Umbilical cord (tissue), 1 donor: ENCODE measurements at regions not wholly inside any gene's neighbourhood (a gene's known extent, or its start where the extent isn't known, plus 50 kb on each side); places are given as distances from the start of the nearest gene placed in this dataset.
"Not testable (repeated sequence)": the region's sequence is repeated elsewhere in the genome, so short reads cannot be mapped to it uniquely, and the experiment has no call there.

Source experiments
- DNase-seq: peaks from one replicate; pipeline ENCODE4 v3.0.0-alpha.2; 2015; ENCODE audit warnings: low spot score

DNA sequence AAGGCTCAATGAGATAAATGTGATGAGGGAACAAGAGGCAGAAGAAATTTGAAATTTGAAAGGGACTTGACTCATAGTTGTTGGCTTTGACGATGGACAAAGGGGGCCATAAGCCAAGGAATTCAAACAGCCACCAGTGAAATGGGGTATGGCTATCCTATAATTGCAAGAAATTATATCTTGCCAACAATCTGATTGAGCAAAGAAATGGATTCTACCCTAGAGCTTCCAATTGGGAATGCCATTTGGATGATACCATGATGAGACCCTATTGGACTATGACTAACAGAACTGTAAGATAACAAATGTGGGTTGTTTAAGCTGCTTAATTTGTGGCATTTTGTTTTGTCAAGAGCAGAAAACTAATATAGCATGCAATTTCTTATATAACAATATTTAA, 270.1 kb upstream of the ARSJ start:
- DNase-seq, result no peak

DNA sequence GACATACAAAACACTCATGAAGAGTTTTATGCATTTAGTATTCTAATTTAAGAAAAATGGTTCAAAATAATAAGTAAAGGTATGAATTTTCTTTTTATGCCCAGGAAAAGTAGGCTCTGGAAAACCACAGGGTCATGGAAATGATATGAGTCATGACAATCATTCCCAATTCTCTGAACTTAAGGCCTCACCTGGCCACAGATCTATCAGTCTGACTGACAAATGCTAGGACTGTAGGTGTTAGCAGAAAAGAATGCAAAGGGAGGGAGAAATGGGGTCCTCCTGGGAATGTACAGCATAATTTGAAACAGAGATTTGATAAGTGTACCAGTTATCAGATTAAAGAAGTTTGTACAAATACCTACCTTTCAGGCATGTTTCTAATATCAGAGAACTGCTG, 270.5 kb upstream of the ARSJ start:
- no peak for DNase-seq

DNA sequence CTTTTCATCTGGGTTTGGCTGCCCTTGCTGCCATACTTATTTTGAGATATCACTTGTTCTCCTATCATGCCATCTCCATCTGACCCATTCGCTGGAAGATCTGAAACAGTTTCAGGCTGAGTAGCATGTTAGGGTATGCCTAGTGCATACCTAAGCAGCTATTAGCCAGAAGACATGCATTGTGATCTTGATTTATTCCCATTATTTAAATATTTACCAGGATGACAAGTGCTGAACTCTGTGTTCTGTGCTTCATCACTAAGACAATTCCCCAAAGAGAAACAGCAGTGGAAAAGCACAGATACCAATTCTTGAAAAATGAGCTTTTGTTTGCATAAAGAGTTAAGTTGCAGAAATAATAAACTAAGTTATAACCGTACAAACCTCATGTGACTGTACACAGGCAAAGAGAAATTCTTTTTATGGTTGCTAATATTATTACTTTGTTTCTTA, 271.0 kb upstream of the ARSJ start:
- DNase-seq, result peak; percentile 67

DNA sequence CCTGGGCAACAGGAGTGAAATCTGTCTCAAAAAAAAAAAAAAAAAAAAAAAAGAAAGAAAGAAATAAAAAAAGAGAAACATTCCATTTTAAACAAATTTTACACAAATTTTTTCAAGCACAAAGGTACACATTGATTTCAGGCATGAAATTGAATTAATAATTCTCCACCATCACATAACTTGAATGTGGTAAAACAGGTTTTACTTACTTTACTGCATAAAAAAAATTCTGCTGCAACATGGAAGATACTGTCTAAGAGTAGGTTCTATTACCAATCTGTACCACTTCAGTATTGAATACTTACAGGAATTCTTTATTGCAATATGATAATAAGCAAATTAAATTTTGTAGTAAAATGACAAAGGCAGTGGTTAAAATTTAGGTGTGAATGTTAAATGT, 271.6 kb upstream of the ARSJ start:
- no peak for DNase-seq

DNA sequence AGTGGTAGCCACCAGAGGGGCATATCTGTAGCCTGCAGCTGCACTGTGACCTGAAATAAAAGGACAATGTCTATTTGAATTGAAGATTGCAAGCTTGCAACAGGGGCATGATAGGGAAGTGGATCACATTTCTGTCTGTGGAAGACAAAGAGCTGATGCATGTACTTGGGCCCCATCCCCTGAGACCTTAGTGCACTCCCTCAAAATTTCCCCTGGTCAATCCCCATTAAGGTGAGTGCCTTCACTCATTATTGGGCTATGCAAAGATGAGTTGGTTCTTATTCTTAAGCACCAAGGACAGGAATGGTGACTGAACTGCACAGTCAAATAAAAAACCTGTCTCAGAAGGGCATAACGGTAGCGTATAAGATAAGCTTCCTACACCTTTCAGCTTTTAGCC, 273.1 kb upstream of the ARSJ start:
- DNase-seq, result no peak

DNA sequence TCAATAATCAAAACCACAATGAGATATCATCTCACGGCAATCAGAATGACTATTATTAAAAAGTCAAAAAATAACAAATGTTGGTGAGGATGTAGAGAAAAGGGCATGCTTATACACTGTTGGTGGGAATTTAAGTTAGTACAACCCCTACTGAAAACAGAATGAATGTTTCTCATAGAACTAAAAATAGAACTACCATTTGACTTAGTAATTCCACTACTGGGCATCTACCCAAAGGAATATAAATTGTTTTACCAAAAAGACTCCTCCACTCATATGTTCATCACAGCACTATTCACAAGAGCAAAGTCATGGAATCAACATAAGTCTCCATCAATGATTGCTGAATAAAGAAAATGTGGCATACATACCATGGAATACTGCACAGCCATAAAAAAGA, 278.1 kb upstream of the ARSJ start:
- no peak for DNase-seq

DNA sequence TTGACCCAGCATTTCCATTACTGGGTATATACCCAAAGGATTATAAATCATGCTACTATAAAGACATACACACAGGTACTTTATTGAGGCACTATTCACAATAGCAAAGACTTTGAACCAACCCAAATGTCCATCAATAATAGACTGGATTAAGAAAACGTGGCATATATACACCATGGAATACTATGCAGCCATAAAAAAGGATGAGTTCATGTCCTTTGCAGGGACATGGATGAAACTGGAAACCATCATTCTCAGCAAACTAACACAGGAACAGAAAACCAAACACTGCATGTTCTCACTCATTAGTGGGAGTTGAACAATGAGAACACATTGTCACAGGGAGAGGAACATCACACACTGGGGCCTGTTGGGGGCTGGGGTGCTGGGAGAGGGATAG, 283.0 kb upstream of the ARSJ start:
- DNase-seq, result not testable (repeated sequence)

DNA sequence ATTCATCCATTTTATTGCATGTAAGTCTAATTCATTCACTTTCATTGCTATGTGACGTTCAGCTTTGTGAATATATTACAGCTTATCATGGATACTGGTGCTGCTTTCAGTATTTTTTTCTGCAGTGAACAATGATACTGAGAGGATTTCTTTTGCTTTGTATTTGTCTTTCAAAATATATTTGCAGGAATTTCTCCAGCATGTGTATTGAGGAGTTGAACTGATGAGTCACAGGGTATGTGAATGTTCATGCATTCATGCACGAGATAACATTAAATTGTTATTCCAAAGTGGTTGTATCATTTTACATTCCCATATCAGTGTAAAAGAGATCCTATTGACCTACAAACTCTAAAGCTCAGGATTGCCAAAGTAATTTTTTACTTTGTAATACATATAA, 283.8 kb upstream of the ARSJ start:
- DNase-seq, result no peak

DNA sequence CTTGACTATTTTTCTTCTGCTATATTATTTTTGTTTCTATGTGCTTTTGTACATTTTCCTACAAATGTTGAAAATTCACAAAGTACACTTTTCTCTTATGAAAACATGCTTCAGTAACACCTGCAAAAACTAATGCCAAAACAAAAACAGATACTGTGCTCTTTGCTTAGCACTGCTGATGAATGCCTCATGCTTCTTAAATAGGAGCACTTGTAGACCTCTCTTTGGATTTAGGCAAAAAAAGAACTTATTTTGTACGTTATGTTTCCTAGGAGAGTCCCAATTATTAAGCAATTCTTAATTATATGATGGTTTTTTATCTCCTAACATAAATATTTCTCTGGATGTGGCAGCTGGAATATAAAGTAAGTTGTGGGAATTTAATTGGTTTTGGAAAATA, 285.0 kb upstream of the ARSJ start:
- no peak for DNase-seq

DNA sequence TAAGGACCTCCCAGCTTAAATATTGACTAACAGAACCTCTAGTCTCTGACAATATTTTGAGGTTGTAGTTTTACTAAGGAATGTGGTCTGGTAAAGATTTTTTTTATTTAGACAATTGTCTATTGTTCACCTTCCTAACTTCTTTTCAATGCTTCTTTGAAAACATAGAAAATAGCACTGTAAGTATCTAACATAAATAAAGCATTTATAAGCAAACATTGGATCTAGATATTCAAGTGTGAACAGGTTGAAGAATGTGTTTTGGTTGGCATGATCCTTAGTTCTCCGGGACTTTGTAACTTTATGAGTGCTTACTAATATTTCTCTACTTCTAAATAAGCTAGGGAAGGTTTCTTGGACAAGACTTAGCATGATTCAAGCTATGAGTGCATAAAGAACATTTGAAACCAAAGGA, 285.4 kb upstream of the ARSJ start:
- DNase-seq, result no peak

DNA sequence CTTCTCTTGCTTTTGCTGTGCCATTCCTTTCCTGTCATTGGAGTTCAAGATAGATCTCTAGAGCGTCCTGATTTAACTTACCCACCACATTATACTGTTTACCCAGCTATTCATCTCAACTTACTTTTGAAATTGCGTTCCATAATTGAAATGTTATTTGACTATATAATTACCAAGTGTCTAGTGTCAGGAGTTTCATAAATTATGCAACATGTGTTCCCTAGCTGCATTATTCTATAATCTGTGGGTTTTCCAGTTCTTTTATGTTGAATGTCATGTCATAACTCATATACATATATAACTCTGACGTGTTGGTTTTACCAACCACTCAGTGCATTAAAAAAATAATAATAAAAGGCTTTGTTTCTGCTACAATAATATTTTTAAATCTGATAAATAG, 285.9 kb upstream of the ARSJ start:
- DNase-seq, result no peak

DNA sequence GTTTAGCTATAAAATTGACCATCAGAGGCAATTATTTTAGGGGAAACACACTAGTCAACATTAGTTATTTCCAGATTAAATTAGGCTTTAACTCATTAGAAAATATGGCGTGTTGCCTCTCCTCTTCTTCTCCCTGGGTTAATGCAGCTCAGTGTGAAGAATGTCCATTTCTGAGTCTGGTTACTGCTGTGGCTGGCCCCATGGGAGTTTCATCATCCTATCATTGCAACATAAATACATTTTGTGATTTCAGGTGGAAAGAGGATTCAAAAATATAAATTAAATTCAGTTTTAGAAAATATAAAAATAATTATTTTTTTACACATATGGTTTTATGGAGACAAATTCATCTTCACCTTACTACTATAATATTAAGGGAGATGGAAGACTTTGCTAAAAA, 288.5 kb upstream of the ARSJ start:
- no peak for DNase-seq

DNA sequence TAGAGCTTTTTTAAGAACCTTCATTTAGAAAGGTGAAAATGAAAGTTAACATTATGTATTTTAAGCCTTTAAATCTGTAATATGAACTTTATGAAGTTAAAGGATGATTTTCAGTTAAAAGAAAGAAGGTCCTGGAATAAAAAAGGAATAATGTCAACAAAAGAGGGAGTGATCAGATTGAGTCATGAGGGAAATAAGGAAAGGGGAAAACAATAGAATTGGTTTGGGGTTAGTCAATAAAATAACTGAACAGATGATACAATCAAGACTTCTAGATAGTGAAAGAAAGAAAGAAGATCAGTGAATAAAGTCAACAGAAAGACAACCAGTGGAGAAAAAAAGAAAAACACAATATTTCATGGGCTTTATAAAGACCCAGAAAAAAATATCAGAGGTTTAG, 291.6 kb upstream of the ARSJ start:
- no peak for DNase-seq

DNA sequence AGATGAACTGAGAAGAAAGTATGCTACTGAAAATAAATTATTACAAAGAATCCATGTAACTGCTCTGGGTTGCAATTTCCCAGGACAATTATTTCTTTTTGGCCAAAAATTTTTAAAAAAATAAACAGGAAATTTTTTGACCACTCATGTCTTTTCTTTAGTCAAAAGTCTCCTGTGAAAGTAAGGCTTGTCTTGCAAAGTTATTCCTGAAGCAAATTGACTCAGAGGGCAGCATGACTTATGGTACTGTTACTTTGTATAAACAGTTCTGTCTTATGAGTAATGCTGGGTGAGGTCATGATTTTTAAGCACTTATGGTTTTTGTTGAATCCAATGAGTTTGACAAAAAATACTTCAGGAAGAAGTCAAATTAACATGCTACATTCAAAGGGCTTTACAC, 292.8 kb upstream of the ARSJ start:
- DNase-seq, result peak; percentile 74

DNA sequence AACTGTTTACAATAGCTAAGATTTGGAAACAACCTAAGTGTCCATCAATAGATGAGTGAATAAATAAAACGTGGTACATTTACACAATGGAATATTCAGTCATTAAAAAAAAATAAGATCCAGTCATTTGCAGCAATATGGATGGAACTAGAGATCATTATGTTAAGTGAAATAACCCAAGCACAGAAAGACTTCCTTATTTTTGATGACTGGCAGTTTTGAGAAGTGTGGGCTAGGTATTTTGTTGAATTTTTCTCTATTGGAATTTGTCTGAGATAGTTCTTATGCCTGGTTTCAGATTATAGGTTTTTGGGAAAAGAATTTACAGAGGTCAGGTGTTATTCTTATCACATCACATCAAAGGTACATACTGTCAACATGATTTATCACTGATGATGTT, 293.8 kb upstream of the ARSJ start:
- no peak for DNase-seq

DNA sequence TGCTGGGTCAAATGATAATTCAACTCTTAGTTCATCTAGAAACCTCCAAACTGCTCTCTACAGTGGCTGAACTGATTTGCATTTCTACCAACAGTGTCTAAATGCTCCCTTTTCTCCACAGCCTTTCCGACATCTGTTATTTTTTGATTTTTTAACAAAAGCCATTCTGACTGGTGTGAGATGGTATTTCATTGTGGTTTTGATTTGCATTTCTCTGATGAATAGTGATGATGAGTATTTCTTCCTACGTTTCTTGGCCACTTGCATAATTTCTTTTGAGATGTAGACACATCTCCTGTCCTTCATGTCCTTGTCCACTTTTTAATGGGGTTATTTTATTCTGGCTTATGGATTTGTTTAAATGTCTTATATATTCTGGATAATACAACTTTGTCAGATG, 298.2 kb upstream of the ARSJ start:
- no peak for DNase-seq

DNA sequence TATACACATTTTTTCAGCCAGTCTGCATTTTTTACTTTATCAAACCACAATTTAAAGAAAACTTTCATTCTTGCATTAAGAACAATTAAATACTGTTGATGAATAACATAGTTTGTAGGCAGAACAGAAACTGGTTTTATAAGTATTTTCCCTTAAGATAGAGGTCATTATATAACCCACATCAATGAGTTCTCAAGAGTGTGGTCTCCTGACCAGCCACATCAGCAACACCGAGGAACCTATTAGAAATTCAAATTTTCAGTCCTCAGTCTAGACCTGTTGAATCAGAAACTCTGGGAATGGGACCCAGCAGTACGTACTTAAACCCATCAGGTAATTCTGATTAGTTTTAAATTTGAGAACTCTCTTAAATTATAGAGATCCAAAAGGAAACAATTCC, 299.6 kb upstream of the ARSJ start:
- no peak for DNase-seq

DNA sequence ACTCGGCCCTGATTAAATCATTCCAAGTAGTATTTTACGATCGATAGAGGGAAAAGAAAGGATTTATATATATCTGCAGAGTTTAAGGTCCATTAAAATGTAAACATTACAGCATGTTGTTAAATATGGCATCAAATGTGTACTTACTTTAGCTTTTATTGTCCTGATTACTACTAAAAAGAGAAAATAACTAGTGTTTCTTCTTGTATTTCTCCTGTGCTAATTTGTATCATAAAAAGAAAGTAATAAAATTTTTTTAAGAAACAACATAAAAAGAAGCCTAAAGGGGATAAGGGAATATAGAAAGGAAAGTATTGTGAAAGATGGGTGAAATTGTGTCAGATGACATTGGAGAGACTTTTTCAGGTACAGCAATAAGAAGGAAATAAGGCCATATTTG, 300.3 kb upstream of the ARSJ start:
- DNase-seq, result no peak

DNA sequence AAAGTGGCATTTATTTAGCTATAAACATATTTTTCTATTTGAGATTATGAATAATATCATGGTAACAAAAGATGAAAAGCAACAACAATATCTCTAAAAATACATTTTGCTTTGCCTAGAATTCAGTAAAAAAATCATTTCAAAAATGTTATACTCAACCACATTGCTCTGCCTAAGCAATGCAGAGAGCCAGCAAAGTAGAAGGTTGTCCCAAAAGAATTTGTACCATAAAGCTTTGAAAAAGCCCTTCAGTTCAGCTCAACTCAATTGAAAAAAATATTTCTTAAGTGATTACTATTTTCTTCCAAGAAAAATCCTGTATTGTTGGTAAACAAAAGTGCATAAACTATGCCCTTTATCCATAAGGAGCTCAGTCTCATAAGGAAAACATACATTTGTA, 301.2 kb upstream of the ARSJ start:
- DNase-seq, result no peak

DNA sequence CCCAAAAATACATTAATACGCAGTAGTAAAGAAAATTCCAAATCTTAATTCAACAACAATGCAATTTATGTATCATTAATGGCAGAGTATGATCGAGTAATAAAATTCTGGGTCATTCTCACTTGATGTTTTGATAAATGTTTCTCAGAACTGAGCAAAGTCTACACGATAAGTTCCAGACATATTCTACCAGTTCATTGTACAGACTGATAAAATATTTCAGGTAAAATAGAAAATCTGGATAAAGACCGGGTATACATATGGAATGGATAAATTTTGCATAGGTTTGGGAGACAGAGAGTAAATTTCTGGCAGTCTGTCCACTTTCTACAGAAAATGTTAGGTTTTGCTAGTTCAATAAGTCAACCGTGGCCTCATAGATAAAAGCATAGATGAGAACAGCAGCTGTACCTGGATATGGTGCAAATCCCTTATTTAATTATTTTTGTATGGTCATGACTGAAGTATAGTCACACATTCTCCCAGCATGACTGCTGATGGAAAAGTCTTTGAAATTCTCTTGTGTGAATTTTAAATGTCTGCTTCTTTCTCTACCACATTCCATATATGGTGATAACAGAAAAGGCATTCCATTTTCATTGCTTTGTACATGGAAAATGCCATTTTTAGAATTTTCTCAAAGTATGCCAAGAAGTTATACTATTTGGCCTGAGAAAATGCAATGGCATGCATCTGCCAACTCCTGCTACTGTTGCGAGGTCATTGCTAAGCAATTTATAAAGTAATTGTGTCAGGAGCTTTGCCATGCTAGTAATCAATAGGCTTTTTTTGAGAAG, 301.9 kb upstream of the ARSJ start:
- peak; percentile 52 for DNase-seq

DNA sequence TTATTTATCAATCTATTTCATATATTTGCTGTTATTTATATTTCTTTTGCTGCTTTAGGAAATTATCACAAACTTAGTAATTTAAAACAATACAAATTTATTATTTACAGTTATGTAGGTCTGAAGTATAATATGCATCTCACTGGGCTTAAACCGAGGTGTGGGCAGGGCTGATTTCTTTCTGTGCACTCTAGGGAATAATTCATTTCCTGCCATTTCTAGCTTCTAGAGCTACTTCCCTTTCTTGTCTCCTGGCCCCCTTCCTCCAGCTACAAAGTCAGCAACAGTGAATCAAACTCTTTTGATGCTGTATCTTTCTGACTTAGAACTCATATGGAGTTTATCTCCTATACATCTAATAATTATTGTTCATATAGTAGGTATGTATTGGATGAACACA, 303.5 kb upstream of the ARSJ start:
- DNase-seq, result no peak

DNA sequence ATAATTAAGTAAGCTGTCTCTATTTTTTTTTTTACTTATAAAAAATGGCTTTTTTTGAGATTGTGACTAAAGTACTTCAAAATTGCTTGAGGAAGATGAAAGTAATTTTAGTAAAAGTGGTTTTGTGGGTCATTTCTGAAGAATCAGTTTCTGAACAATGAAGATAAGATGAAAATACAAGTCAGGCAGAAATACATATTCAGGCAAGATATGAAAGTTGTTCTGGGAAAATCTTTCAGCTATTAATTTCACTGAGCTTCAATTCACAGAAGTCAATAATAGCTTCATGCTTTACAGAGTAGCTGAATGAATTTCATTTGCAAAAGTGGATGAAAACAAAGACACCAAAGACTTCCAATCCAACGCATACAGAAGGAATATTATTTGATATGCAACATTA, 305.2 kb upstream of the ARSJ start:
- no peak for DNase-seq

DNA sequence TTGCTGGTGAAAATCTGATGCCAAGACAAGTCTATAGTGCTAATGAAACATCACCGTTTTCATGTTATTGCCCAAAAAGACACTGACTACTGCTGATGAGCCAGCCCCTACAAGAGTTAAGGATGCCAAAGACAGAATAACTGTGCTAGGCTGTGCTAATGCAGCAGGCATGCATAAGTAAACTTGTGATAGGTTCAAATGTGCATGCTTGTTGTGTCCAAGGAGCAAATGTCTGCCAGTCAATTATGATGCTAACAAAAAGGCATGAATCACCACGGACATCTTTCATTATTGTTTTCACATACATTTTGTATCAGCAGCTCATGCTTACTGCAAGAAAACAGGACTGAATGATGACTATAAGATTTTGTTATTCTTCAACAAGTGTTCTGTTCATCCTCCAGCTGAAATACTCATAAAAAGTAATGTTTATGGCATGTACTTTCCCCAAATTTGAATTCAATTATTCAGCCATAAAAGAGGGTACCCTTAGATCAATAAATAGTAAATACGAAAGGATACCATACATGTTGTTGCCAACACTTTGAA, 306.9 kb upstream of the ARSJ start:
- DNase-seq, result no peak
